ENCODE measurements at regions not wholly inside any gene's neighbourhood (a gene's known extent, or its start where the extent isn't known, plus 50 kb on each side); places are given as distances from the start of the nearest gene placed in this dataset.

GRCh38 chr7:106166651-106167342 is 54.7 kb upstream of the SYPL1 start:
- Histone ChIP-seq H3K27me3 (ENCODE audit: control insufficient read depth in 5 of 5, insufficient read depth in 4 of 5, low read length in 5 of 5) (no peaks in the 10 kb centered on the region), H3K27ac (ENCODE audit: low read depth, low read length) (peak overlapping the region; percentile 95), H3K9me3 (ENCODE audit: control insufficient read depth in 5 of 5, low read length in 5 of 5) (peaks cover 0 to 11% (median 9%) of the 10 kb centered on the region in 5 donors), H3K9ac (ENCODE audit: low read length in 5 of 5) (peak overlapping the region in 3 of 5 donors; percentile 57 to 76 (median 64)), H3K4me1 (ENCODE audit: control insufficient read depth in 5 of 5, insufficient read depth in 5 of 5, low read length in 5 of 5) (peaks cover 4 to 39% (median 22%) of the 10 kb centered on the region in 5 donors), H3K36me3 (ENCODE audit: control insufficient read depth in 5 of 5, insufficient read depth in 5 of 5, low read length in 5 of 5) (no peaks in the 10 kb centered on the region), H3K4me3 (ENCODE audit: low read depth in 1 of 5, low read length in 5 of 5) (no peak overlapping the region)

- Histone ChIP-seq H3K4me1 (ENCODE audit: control insufficient read depth in 5 of 5, insufficient read depth in 5 of 5, low read length in 5 of 5) (peaks cover 4 to 38% (median 22%) of the 10 kb centered on the region in 5 donors), H3K27me3 (ENCODE audit: control insufficient read depth in 5 of 5, insufficient read depth in 4 of 5, low read length in 5 of 5) (no peaks in the 10 kb centered on the region), H3K9me3 (ENCODE audit: control insufficient read depth in 5 of 5, low read length in 5 of 5) (peaks cover 0 to 11% (median 9%) of the 10 kb centered on the region in 5 donors), H3K27ac (ENCODE audit: low read depth, low read length) (no peak overlapping the region), H3K9ac (ENCODE audit: low read length in 5 of 5) (no peak overlapping the region), H3K4me3 (ENCODE audit: low read depth in 1 of 5, low read length in 5 of 5) (no peak overlapping the region), H3K36me3 (ENCODE audit: control insufficient read depth in 5 of 5, insufficient read depth in 5 of 5, low read length in 5 of 5) (peaks cover 0 to 3% (median 0%) of the 10 kb centered on the region in 5 donors)
Measured at GRCh38 chr7:106165337-106165736, 53.2 kb upstream of the SYPL1 start.

GRCh38 chr7:106163257-106163656 is 51.1 kb upstream of the SYPL1 start:
- Histone ChIP-seq H3K27ac (ENCODE audit: low read depth, low read length) (no peak overlapping the region), H3K27me3 (ENCODE audit: control insufficient read depth in 5 of 5, insufficient read depth in 4 of 5, low read length in 5 of 5) (no peaks in the 10 kb centered on the region), H3K4me1 (ENCODE audit: control insufficient read depth in 5 of 5, insufficient read depth in 5 of 5, low read length in 5 of 5) (peaks cover 4 to 27% (median 21%) of the 10 kb centered on the region in 5 donors), H3K36me3 (ENCODE audit: control insufficient read depth in 5 of 5, insufficient read depth in 5 of 5, low read length in 5 of 5) (peaks cover 0 to 3% (median 0%) of the 10 kb centered on the region in 5 donors), H3K4me3 (ENCODE audit: low read depth in 1 of 5, low read length in 5 of 5) (peak overlapping the region in 1 of 5 donors; percentile 8), H3K9me3 (ENCODE audit: control insufficient read depth in 5 of 5, low read length in 5 of 5) (peaks cover 0 to 11% (median 9%) of the 10 kb centered on the region in 5 donors), H3K9ac (ENCODE audit: low read length in 5 of 5) (no peak overlapping the region)

Measured in subcutaneous abdominal adipose tissue (tissue), 5 donors.